ENCODE measurements at regions not wholly inside any gene's neighbourhood (a gene's known extent, or its start where the extent isn't known, plus 50 kb on each side); places are given as distances from the start of the nearest gene placed in this dataset.

DNA sequence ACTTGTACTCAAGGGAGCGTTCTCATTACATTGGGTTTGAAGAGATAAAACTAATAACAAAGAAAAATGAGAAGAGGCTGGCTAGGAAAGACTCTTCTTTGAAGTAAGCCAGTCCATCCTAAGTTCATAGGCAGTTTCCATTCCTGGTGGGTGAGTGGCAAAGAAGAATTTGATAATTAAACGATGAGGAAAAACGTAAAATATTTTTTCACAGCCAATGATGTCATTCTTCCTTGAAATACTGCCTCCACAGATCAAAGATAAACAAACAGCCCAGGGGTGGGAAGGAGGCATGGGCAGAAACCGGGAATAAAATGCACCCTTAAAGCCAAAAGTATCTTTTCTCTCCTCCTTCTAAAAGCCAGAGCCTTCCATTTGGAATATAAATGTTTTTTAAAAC, 346.6 kb downstream of the PMP22 start:
- H3K27me3 Mint-ChIP-seq (ENCODE audit: unreplicated experiment) = no peaks in the 10 kb centered on the region
- H3K9me3 Mint-ChIP-seq (ENCODE audit: unreplicated experiment) = peaks cover 18% of the 10 kb centered on the region
- DNase-seq (ENCODE audit: extremely low spot score, unreplicated experiment) = no peak
- peaks cover 2% of the 10 kb centered on the region for H3K4me1 Mint-ChIP-seq (ENCODE audit: unreplicated experiment)
- H3K36me3 Mint-ChIP-seq (ENCODE audit: unreplicated experiment) = peaks cover 2% of the 10 kb centered on the region
- no peak overlapping the region for H3K27ac Mint-ChIP-seq (ENCODE audit: unreplicated experiment)
- no peak for TF ChIP-seq CTCF (IDR thresholded peaks at IDR 0.05)
- no peak overlapping the region for H3K4me3 Mint-ChIP-seq (ENCODE audit: unreplicated experiment)

DNA sequence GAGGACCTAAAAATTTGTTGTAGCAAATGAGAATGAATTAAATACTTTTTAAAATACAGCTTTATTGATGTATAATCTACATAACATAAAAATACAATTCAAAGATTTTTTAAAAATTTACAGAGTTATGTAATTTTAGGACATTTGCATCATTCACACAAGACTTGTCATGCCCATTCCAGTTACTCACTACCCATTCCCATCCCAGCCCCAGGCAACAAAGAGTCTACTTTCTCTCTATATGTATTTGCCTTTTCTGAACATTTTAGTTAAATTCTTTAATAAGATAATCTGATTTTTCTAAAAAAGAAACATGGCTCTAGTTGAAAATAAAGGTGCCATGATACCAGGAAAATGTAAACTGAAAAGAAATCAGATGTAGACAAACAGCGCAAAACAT, 354.2 kb downstream of the PMP22 start:
- H3K36me3 Mint-ChIP-seq (ENCODE audit: unreplicated experiment) = peaks cover 3% of the 10 kb centered on the region
- DNase-seq (ENCODE audit: extremely low spot score, unreplicated experiment) = no peak
- H3K9me3 Mint-ChIP-seq (ENCODE audit: unreplicated experiment) = peaks cover 16% of the 10 kb centered on the region
- no peaks in the 10 kb centered on the region for H3K4me1 Mint-ChIP-seq (ENCODE audit: unreplicated experiment)
- no peak for TF ChIP-seq CTCF (IDR thresholded peaks at IDR 0.05)
- H3K4me3 Mint-ChIP-seq (ENCODE audit: unreplicated experiment) = no peak overlapping the region
- H3K27ac Mint-ChIP-seq (ENCODE audit: unreplicated experiment) = no peak overlapping the region
- H3K27me3 Mint-ChIP-seq (ENCODE audit: unreplicated experiment) = no peaks in the 10 kb centered on the region

- Mint-ChIP-seq H3K36me3 (ENCODE audit: unreplicated experiment) (no peaks in the 10 kb centered on the region), H3K4me3 (ENCODE audit: unreplicated experiment) (no peak overlapping the region), H3K27me3 (ENCODE audit: unreplicated experiment) (no peaks in the 10 kb centered on the region), H3K4me1 (ENCODE audit: unreplicated experiment) (peaks cover 13% of the 10 kb centered on the region), H3K27ac (ENCODE audit: unreplicated experiment) (no peak overlapping the region), H3K9me3 (ENCODE audit: unreplicated experiment) (no peaks in the 10 kb centered on the region)
- TF ChIP-seq CTCF (IDR thresholded peaks at IDR 0.05) = no peak
- DNase-seq (ENCODE audit: extremely low spot score, unreplicated experiment) = no peak
These were observed 360.7 kb downstream of the PMP22 start for GRCh38 chr17:14904386-14904785.

DNA sequence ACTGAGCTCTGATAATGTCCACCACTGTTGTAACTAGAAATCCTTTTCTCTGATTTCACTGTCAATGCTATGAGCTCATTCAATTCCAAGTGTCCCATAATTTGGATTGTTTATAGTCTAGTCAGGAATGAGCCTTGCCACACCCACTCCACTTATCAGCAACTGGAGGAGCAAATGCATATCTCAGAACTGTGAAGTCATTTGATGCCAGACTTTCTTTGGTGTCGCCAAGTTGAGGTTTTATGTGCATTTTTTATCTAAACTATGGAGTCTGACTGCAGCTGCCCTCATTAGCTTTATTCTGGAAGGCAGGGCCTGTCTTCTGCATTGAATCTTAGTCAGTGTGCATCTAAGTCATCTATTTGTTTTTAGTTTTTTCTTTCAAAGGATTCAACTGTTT, 361.3 kb downstream of the PMP22 start:
- Mint-ChIP-seq H3K9me3 (ENCODE audit: unreplicated experiment) (peaks cover under 1% of the 10 kb centered on the region), H3K36me3 (ENCODE audit: unreplicated experiment) (peaks cover under 1% of the 10 kb centered on the region), H3K4me3 (ENCODE audit: unreplicated experiment) (no peak overlapping the region), H3K27ac (ENCODE audit: unreplicated experiment) (no peak overlapping the region), H3K4me1 (ENCODE audit: unreplicated experiment) (peaks cover 13% of the 10 kb centered on the region), H3K27me3 (ENCODE audit: unreplicated experiment) (no peaks in the 10 kb centered on the region)
- no peak for TF ChIP-seq CTCF (IDR thresholded peaks at IDR 0.05)
- DNase-seq (ENCODE audit: extremely low spot score, unreplicated experiment) = no peak

GRCh38 chr17:14902803-14903202, 362.3 kb downstream of the PMP22 start:
- DNase-seq (ENCODE audit: extremely low spot score, unreplicated experiment) = no peak
- Mint-ChIP-seq H3K9me3 (ENCODE audit: unreplicated experiment) (peaks cover 9% of the 10 kb centered on the region), H3K27ac (ENCODE audit: unreplicated experiment) (no peak overlapping the region), H3K36me3 (ENCODE audit: unreplicated experiment) (peaks cover 5% of the 10 kb centered on the region), H3K4me1 (ENCODE audit: unreplicated experiment) (peaks cover 13% of the 10 kb centered on the region), H3K27me3 (ENCODE audit: unreplicated experiment) (no peaks in the 10 kb centered on the region), H3K4me3 (ENCODE audit: unreplicated experiment) (no peak overlapping the region)
- TF ChIP-seq CTCF (IDR thresholded peaks at IDR 0.05) = no peak

Measured in osteocyte (in vitro differentiated cells).